ENCODE measurements at regions not wholly inside any gene's neighbourhood (a gene's known extent, or its start where the extent isn't known, plus 50 kb on each side); places are given as distances from the start of the nearest gene placed in this dataset.

DNA sequence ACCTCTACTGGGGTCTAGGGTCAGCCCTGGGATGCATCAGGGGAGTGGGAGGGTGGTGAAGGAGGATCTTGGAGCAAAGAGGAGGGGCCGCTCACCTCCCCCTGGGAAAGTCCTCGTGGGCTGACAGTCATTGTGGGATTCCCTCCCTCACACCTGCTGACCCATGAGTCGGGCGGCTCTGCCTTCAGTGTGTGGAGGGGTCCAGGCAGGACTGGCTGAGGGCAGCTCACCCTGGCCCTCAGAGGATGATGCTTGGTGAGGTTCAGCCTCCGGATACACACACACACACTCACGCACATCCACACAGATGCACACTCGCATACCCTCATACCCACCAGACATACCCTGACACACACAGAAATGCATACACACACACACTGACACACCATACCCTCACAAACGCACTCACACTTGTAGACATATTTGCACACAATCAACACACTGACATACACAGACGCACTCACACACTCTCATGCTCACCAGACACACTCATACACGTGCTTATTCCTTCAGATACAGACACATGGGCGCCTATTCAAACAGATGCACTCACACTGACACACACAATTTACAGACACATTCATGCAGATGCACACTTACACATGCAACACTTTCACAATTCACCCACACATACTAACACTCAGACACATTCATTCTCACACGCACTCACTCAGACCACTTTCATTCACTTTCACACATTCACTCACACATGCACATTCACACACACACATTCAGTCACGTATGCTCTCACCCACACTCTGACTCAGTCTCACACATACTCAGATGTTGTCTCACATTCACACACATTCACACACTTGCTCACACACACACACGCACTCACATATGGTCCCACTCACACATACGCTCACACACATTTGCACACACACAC is 105.1 kb upstream of the RPL38 start:
- no peak for DNase-seq

GRCh38 chr17:74099442-74100340 is 103.8 kb upstream of the RPL38 start:
- DNase-seq = no peak

DNA sequence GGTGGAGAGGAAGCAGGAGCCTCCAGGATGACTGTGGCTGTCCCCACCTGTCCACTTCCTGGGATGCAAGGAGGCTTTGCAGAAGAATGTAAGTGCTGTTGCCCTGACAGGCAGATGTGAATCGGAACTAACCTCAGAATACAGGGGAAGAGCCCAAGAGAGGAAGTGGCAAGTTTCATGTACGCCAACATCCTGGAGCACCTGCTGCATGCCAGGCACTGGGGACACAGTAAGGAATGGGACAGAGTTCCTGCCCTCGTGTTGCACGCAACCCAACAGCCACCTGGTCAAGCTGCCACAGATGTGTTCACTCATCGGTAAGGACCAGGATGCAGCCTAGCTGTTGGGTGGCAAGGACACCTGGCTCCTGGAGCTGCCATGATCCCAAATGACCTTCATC is 98.6 kb upstream of the RPL38 start:
- no peak for DNase-seq

DNA sequence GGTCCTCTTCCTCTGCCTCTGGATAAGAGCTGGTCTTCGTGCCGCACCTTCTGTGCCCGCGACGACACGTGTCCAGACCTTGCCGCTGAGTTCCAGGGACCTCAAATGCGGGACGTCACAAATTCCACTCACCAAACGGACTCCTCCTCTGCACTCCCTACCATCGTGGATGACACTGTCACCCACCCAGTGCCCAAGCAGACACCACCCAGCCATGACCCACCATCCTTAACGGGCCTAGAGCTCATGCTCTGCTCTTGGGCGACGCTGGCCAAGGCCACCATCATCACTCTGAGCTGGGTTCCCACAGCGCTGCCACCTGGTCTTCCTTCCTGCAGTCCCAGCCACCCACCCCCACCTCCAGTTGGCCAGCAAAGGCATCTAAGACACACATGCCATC is 96.4 kb upstream of the RPL38 start:
- no peak for DNase-seq

DNA sequence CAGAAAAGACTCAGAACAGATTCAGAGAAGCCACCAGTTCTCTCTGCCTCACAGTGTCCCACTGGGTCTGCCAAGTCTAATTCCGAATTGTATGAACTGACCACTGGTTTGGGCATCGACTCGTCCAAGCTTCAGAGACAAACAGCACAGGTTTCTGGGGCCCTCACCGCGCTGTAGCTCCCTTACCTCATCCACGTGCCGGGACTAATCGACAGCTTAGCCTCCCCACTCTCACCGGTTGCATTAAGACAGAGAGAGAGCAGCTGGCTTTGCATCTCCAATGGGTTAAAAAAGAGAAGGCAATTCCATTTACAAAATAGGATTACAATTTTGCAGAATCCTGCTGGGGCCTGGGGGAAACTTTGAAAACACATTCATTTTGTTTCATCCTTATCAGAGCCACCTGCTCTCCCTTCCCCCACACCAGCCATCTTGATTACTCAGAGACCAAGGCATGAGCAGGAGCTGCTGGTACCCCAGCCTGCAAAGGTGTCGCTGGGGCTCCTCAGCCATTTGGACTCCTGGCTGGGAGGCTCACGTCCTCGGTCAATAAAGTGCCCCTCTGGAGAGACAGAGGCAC is 95.3 kb upstream of the RPL38 start:
- no peak for DNase-seq

DNA sequence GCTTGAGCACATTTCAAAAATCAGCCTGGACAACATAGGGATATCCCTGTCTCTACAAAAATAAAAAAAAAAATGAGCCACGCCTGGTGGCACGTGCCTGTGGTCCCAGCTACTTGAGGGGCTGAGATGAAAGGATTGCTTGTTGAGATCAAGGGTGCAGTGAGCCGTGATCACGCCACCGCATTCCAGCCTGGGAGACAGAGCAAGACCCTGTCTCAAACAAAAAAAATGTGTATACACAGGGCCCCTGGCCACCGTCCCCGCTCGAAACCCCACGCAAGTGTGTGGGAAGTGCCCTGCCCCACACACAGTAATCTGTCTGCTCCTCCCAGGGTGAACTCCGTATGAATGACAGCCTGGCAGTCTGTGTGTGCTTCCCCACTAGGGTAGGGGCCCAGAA is 93.0 kb upstream of the RPL38 start:
- no peak for DNase-seq

- no peak for DNase-seq
Measured at GRCh38 chr17:74113326-74113725, 90.2 kb upstream of the RPL38 start.

GRCh38 chr17:74113952-74114351 is 89.5 kb upstream of the RPL38 start:
- no peak for DNase-seq

- no peak for DNase-seq
Measured at GRCh38 chr17:74114881-74115470, 88.5 kb upstream of the RPL38 start.

GRCh38 chr17:74115586-74115985 is 87.9 kb upstream of the RPL38 start:
- no peak for DNase-seq

DNA sequence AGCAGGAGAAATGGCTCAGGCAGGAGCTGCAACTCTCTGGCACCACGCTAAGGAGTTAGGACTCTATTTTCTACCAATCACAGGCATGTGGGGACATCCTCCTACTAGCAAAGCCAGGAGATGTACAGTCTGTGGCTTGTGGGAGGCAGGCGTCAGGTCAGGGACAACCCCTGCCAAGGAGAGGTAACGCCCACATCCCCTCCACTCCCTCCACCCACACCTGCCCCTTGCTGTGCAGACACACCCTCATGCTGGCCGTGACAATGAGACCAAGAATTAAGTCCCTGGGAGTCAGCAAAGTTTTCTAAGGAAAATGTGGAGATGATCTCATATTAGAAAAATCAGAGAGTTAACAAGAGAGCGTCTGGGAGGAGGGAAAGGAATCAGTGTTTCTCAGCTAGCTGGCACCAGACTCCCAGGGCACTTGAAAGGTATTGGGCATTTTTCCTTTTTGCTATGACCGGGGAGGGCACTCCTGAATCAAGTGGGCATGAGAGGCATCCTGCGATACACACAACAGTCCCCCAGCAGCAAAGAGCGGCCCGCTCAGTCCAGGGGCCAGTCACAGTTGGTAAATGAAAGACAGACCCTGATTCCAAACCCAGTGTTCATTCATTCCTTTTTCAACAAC is 87.3 kb upstream of the RPL38 start:
- DNase-seq = no peak

DNA sequence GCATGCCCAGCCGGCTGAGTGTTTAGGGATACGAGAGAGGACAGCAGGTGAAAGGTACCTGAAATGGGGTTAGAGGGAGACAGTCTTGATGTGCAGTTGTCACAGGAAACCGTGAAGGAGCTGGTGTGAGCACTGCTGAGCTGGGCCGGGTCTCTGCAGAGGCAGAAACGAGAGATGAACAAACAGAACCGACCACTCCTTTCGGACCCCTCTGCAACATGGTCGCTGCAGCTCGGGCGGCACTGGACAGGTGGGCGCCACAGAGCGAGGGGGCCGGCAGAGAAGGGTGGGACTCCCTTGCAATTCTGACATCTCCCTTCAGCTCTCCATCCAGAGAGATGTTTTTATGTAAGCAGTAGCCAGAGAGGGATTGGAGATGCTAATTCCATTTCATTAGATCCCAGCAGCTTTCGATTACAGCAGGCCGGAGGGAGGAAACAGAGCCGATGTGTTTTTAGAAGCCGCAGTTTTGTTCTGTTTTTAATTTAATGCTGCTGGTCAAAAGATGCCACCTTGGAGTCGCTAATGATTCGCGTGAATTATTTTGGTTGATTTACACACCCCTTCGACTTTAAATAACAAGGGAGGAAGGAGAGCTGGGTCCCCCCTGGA is 86.3 kb upstream of the RPL38 start:
- DNase-seq = no peak

DNA sequence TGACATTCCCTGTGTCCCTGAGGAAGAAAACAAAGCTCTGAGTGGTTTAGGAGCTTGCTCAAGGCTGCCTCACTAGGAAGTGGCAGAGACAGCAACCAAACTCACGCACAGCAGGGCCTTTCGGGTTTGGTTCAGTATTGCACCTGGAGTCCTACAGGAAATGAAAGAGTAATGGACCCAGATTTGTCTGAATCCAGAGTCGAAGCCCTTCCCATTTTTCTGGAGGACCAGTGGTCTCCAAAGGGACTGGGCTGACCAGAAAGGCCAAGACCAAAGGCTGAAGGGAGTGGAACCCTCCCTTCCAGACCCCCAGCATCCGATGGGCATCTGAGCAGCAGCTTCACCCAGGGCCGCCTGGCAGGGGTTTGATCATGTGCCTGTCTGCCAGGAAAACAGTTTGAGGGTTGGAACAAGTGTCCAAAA is 85.5 kb upstream of the RPL38 start:
- no peak for DNase-seq

- no peak for DNase-seq
Measured at GRCh38 chr17:74118504-74118903, 85.0 kb upstream of the RPL38 start.

GRCh38 chr17:74119049-74119580 is 84.4 kb upstream of the RPL38 start:
- DNase-seq = no peak

GRCh38 chr17:74119965-74120364 is 83.5 kb upstream of the RPL38 start:
- no peak for DNase-seq

DNA sequence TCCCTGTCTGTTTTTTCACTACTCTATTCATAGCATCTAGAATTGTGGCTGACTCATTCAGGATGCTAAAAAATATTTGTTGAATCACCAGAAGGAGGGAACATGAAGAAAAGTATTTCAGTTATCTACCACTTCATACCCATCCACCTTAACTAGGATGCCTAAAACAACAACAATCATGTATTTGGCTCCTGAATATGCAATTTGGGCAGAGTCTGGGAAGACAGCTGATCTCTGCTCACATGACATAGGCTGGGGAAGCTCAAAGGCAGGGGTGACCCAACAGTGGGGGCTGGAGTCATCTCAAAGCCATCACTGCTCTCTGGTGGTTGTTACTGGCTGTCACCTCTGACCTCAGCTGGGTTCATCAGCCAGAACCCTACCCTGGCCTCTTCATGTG is 80.1 kb upstream of the RPL38 start:
- no peak for DNase-seq

DNA sequence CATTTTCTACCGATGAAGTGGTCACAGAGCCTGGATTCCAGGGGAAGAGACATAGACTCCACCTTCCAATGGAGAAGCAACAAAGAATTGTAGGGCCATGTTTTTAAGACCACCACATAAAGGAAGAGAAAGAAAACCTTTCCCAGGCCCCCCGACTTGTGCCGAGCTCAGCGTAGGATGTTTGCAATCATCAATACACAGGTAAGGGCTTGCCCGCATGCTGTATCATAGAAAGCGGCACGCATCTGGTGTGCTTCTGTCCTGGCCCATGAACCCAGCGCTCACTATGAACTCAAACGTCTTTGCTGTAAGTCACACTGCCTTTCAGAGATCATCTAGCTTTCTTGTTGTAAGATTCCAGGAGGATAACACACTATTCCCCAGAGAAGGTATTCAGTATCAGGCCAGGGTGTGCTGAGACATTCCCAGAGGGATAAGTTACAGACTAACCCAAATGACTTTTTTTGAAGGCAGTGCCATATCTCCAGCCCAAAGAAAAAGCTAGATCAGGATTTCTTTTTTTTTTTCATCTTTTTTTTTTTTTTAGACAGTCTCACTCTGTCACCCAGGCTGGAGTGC is 79.5 kb upstream of the RPL38 start:
- no peak for DNase-seq

- no peak for DNase-seq
Measured at GRCh38 chr17:74125156-74125555, 78.3 kb upstream of the RPL38 start.

GRCh38 chr17:74126179-74126900 is 77.1 kb upstream of the RPL38 start:
- DNase-seq = no peak

GRCh38 chr17:74126959-74127358 is 76.5 kb upstream of the RPL38 start:
- no peak for DNase-seq

Data from activated CD4-positive, alpha-beta T cell treated with anti-CD3 and anti-CD28 coated beads, Interleukin-2, Interleukin-6, amounts not matched to agents 100 ng/mL and 50 ng/mL, durations not matched to agents 16 hours and 8 hours (primary cell).